Esophagus muscularis mucosa (tissue), 4 donors: ENCODE measurements at regions not wholly inside any gene's neighbourhood (a gene's known extent, or its start where the extent isn't known, plus 50 kb on each side); places are given as distances from the start of the nearest gene placed in this dataset.

Experiments
- DNase-seq: peaks from one replicate; pipeline ENCODE4 v3.0.0-alpha.2; 2017; ENCODE audit errors: extremely low spot score
- H3K27ac ChIP-seq, 4 donors: fragments of 200-600 bp; sonication (generic); replicated peaks in 1 of 4; 1 replicate in 3 of 4; 2 replicates in 1 of 4; pipeline ENCODE4 v1.5.1; 2016 to 2019; ENCODE audit warnings: mild to moderate bottlenecking in 1 of 4
- H3K27me3 ChIP-seq, 4 donors: fragments of 200-600 bp; sonication (generic); one replicate each; pipeline versions ENCODE4 v1.5.1 to v1.6.0; 2016 to 2019
- H3K36me3 ChIP-seq, 4 donors: fragments of 200-600 bp; sonication (generic); one replicate each; pipeline ENCODE4 v1.5.1; 2016 to 2019
- H3K4me1 ChIP-seq, 4 donors: fragments of 200-600 bp; sonication (generic); one replicate each; pipeline ENCODE4 v1.5.1; 2016 to 2019
- H3K4me3 ChIP-seq, 4 donors: fragments of 200-600 bp; sonication (generic); 1 replicate in 2 of 4; 2 replicates in 2 of 4; pipeline ENCODE4 v1.5.1; 2016 to 2019; ENCODE audit warnings: mild to moderate bottlenecking in 4 of 4, moderate library complexity in 1 of 4
- H3K9me3 ChIP-seq, 4 donors: fragments of 200-600 bp; sonication (generic); 1 replicate in 3 of 4; 2 replicates in 1 of 4; pipeline ENCODE4 v1.5.1; 2016 to 2019
- CTCF ChIP-seq, 3 experiments: fragments of 200-600 bp in 2 of 3; fragments of 450-650 bp in 1 of 3; sonication (generic) in 2 of 3; IDR thresholded peaks; one replicate each; pipeline ENCODE4 v1.5.1; 2017 to 2019; ENCODE audit warnings: antibody characterized with exemption in 3 of 3, mild to moderate bottlenecking in 2 of 3, moderate library complexity in 1 of 3
- EP300 ChIP-seq: sonication (generic); formaldehyde crosslinking; IDR thresholded peaks from one replicate; pipeline ENCODE4 v1.6.1; 2017; ENCODE audit warnings: antibody characterized with exemption
- POLR2A ChIP-seq: fragments of 450-650 bp; IDR thresholded peaks from one replicate; pipeline ENCODE4 v1.6.1; 2017; ENCODE audit warnings: antibody characterized with exemption, moderate library complexity, mild to moderate bottlenecking, low read depth
- POLR2AphosphoS5 ChIP-seq, 2 donors: sonication (generic); formaldehyde crosslinking; IDR thresholded peaks; one replicate each; pipeline ENCODE4 v1.6.1; 2017; ENCODE audit warnings: antibody characterized with exemption in 2 of 2
- WGBS: methylation state at CpG from one replicate; pipeline ENCODE4 v1.1.5; 2018; 5-methylcytosine and 5-hydroxymethylcytosine counted together
- intact Hi-C: fragments of 100-400 bp; cut with DNase I; formaldehyde crosslinking; loops from one replicate; pipeline ENCODE4 v1.15.1; 2023

GRCh38 chr16:5649762-5650743, 552.5 kb upstream of the EEF2KMT start:
- no peaks in the 10 kb centered on the region for H3K4me1 ChIP-seq
- H3K9me3 ChIP-seq, result no peaks in the 10 kb centered on the region
- intact Hi-C loops, result no loop called here
- 46% methylated on average over 20 of the region's 22 CpGs for WGBS
- peaks cover 0 to 44% (median 0%) of the 10 kb centered on the region in 4 donors for H3K27me3 ChIP-seq
- no peak overlapping the region for H3K4me3 ChIP-seq
- no peaks in the 10 kb centered on the region for H3K36me3 ChIP-seq
- H3K27ac ChIP-seq, result no peak overlapping the region
- DNase-seq, result no peak
- TF ChIP-seq EP300, result no peak
- TF ChIP-seq POLR2AphosphoS5 (IDR thresholded peaks at IDR 0.05), result no peak

DNA sequence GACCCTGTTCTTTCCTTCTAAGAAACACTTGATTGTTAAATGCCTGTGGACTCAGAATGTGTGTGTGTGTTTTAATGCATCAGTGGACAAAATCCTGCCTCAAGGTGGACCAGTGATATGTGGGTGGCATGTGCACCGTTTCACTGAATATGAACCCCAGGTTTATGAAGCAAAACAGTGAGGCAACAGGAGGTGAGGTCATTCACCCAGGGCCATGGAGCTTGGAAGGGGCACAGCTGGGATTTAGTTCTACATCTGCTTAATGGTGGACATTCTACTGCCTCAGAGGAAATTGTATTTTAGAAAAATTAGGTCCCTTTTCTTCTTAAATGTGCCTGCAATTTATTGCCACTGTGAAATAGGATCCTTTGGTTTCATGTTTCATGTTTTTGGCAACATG, 549.5 kb upstream of the EEF2KMT start:
- Histone ChIP-seq H3K4me3 (no peak overlapping the region), H3K9me3 (no peaks in the 10 kb centered on the region), H3K36me3 (no peaks in the 10 kb centered on the region), H3K27ac (no peak overlapping the region), H3K4me1 (no peaks in the 10 kb centered on the region), H3K27me3 (peaks cover 0 to 36% (median 0%) of the 10 kb centered on the region in 4 donors)
- intact Hi-C loops, result no loop called here
- no peak for TF ChIP-seq POLR2A
- TF ChIP-seq POLR2AphosphoS5 (IDR thresholded peaks at IDR 0.05), result no peak
- TF ChIP-seq EP300, result no peak
- no peak for TF ChIP-seq CTCF (IDR thresholded peaks at IDR 0.05)
- WGBS, result 57% methylated on average over 1 of the region's 1 CpG
- DNase-seq, result no peak

- no peak for TF ChIP-seq POLR2A
- no peak overlapping the region for H3K27ac ChIP-seq
- no peak overlapping the region for H3K4me3 ChIP-seq
- H3K4me1 ChIP-seq, result no peaks in the 10 kb centered on the region
- peaks cover 0 to 32% (median 0%) of the 10 kb centered on the region in 4 donors for H3K27me3 ChIP-seq
- no peaks in the 10 kb centered on the region for H3K36me3 ChIP-seq
- WGBS, result 85% methylated on average over 10 of the region's 10 CpGs
- no peak for DNase-seq
- intact Hi-C loops, result no loop called here
- H3K9me3 ChIP-seq, result peaks cover 0 to 4% (median 0%) of the 10 kb centered on the region in 4 donors
Observed at GRCh38 chr16:5643855-5644531, 546.4 kb upstream of the EEF2KMT start.

DNA sequence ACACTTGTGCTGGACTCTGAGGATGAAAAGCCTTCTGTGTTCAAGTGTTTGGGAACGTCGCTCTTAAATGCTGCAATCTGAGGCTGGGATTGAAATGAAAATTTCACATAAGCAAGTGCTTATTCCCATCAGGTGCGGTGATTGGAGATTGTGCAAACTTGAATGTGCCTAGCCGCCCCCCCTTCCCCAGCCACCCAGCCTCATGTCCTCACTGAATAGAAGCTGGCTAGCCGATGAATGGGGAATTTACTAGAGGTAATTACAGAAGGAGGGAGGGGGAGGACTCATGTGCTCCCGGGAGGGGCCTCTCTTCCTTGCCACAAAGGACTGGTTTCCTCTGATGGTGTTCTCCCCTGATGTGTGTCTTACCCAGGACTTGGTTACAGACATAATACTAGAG, 544.8 kb upstream of the EEF2KMT start:
- Histone ChIP-seq H3K27me3 (peaks cover 0 to 23% (median 0%) of the 10 kb centered on the region in 4 donors), H3K9me3 (peaks cover 0 to 4% (median 0%) of the 10 kb centered on the region in 4 donors), H3K4me3 (no peak overlapping the region), H3K4me1 (no peaks in the 10 kb centered on the region), H3K36me3 (no peaks in the 10 kb centered on the region), H3K27ac (no peak overlapping the region)
- 59% methylated on average over 6 of the region's 6 CpGs for WGBS
- no peak for DNase-seq
- intact Hi-C loops, result no loop called here
- TF ChIP-seq POLR2A (no peak), POLR2AphosphoS5 (IDR thresholded peaks at IDR 0.05) (no peak), CTCF (IDR thresholded peaks at IDR 0.05) (no peak), EP300 (no peak)

DNA sequence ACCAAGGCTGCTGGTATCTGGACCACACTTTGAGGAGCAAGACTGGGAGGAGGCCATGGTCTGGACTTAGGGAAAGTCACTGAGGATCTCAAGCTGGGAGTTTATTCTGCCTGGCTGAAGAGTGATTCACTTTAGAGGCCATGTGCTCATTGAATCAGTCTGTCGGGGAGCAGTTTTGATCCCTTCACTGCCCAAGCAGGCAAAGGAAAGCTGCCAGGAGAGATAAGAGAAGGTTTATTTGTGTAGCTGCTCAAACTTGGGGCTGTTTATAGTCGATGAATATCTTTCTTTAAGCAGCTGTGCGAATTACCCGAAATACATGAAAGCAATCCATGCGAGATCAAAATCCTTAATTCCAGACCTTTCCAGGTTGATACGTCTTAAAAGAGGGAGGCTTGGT, 544.4 kb upstream of the EEF2KMT start:
- Histone ChIP-seq H3K9me3 (peaks cover 0 to 4% (median 0%) of the 10 kb centered on the region in 4 donors), H3K36me3 (no peaks in the 10 kb centered on the region), H3K27ac (no peak overlapping the region), H3K4me1 (no peaks in the 10 kb centered on the region), H3K4me3 (no peak overlapping the region), H3K27me3 (peaks cover 0 to 22% (median 0%) of the 10 kb centered on the region in 4 donors)
- TF ChIP-seq EP300, result no peak
- no peak for TF ChIP-seq POLR2AphosphoS5 (IDR thresholded peaks at IDR 0.05)
- no peak for TF ChIP-seq CTCF (IDR thresholded peaks at IDR 0.05)
- no peak for TF ChIP-seq POLR2A
- WGBS, result 20% methylated on average over 6 of the region's 6 CpGs
- no peak for DNase-seq
- intact Hi-C loops, result no loop called here
